HEK293 (cell line): ENCODE measurements at regions not wholly inside any gene's neighbourhood (a gene's known extent, or its start where the extent isn't known, plus 50 kb on each side); places are given as distances from the start of the nearest gene placed in this dataset.
"Not testable (repeated sequence)": the region's sequence is repeated elsewhere in the genome, so short reads cannot be mapped to it uniquely, and the experiment has no call there.

ENCODE experiments used
- CTCF ChIA-PET: fragments of 350-600 bp; formaldehyde crosslinking; extraction: SDS; loops from one replicate; lab custom pipeline; 2021; ENCODE audit warnings: antibody characterized with exemption; lab: Yijun Ruan, JAX
- POLR2A ChIA-PET: fragments of 300-600 bp; formaldehyde crosslinking; extraction: SDS; loops from one replicate; lab custom pipeline; 2020; ENCODE audit warnings: antibody characterized with exemption, inconsistent platforms; lab: Yijun Ruan, JAX
- H3K27ac ChIP-seq: fragments of 200-500 bp; sonication (Bioruptor generic); 2 replicates; pipeline ENCODE4 v1.5.1; 2014; ENCODE audit warnings: low read depth, low read length, control low read depth, inconsistent platforms; ENCODE audit errors: extremely low read depth
- H3K36me3 ChIP-seq, 2 experiments: fragments of 200-500 bp in 1 of 2; sonication (Bioruptor generic) in 1 of 2; 1 replicate in 1 of 2; 2 replicates in 1 of 2; pipeline ENCODE4 v1.5.1; 2014 to 2017; ENCODE audit warnings: inconsistent platforms in 2 of 2, low read length in 2 of 2; ENCODE audit not compliant: control insufficient read depth in 2 of 2, insufficient read depth in 1 of 2
- H3K4me1 ChIP-seq: fragments of 200-500 bp; sonication (Bioruptor generic); 2 replicates; pipeline ENCODE4 v1.5.1; 2014; ENCODE audit warnings: mild to moderate bottlenecking, low read length, inconsistent platforms; ENCODE audit not compliant: control insufficient read depth, insufficient read depth
- H3K4me3 ChIP-seq: 2 replicates; pipeline ENCODE4 v1.5.1; 2011; ENCODE audit warnings: low read depth, mild to moderate bottlenecking, control low read depth, low read length, moderate library complexity
- H3K9me3 ChIP-seq: fragments of 200-500 bp; sonication (Bioruptor generic); 2 replicates; pipeline ENCODE4 v1.5.1; 2014; ENCODE audit warnings: low read depth, low read length, inconsistent platforms; ENCODE audit not compliant: control insufficient read depth, insufficient read depth
- AEBP2 ChIP-seq: fragments of 450-650 bp; formaldehyde crosslinking; IDR thresholded peaks from 2 replicates; pipeline ENCODE4 v1.5.1; 2016; ENCODE audit warnings: missing biosample characterization, missing genetic modification characterization, borderline replicate concordance
- BCL11A ChIP-seq: fragments of 450-650 bp; formaldehyde crosslinking; IDR thresholded peaks from 2 replicates; pipeline ENCODE4 v1.5.1; 2016; ENCODE audit warnings: low read depth, missing biosample characterization, missing genetic modification characterization
- PRDM4 ChIP-seq: fragments of 450-650 bp; formaldehyde crosslinking; IDR thresholded peaks from 2 replicates; pipeline ENCODE4 v1.5.1; 2017; ENCODE audit warnings: missing biosample characterization, missing genetic modification characterization
- SP2 ChIP-seq: fragments of 450-650 bp; formaldehyde crosslinking; IDR thresholded peaks from 2 replicates; pipeline ENCODE4 v1.5.1; 2016; ENCODE audit warnings: missing biosample characterization, missing genetic modification characterization
- TSHZ1 ChIP-seq: fragments of 450-650 bp; formaldehyde crosslinking; IDR thresholded peaks from 2 replicates; pipeline ENCODE4 v1.5.1; 2016; ENCODE audit warnings: missing biosample characterization, missing genetic modification characterization, borderline replicate concordance
- ZFP3 ChIP-seq: fragments of 450-650 bp; formaldehyde crosslinking; IDR thresholded peaks from 2 replicates; pipeline ENCODE4 v1.5.1; 2016; ENCODE audit warnings: low read depth, missing biosample characterization, missing genetic modification characterization
- ZNF239 ChIP-seq: fragments of 450-650 bp; formaldehyde crosslinking; IDR thresholded peaks from 2 replicates; pipeline ENCODE4 v1.5.1; 2016; ENCODE audit warnings: missing biosample characterization, missing genetic modification characterization
- ZNF341 ChIP-seq: fragments of 450-650 bp; formaldehyde crosslinking; IDR thresholded peaks from 2 replicates; pipeline ENCODE4; 2016; ENCODE audit warnings: low read depth, missing biosample characterization, missing genetic modification characterization
- ZNF513 ChIP-seq: fragments of 450-650 bp; IDR thresholded peaks from 2 replicates; pipeline ENCODE4 v1.5.1; 2018; ENCODE audit warnings: missing biosample characterization, missing genetic modification characterization
- ZNF677 ChIP-seq: fragments of 450-650 bp; IDR thresholded peaks from 2 replicates; pipeline ENCODE4 v1.5.0; 2018; ENCODE audit warnings: missing biosample characterization, mild to moderate bottlenecking, missing genetic modification characterization, moderate library complexity
- ZNF830 ChIP-seq: fragments of 450-650 bp; IDR thresholded peaks from 2 replicates; pipeline ENCODE4 v1.5.0; 2018; ENCODE audit warnings: missing biosample characterization, missing genetic modification characterization, low read depth, mild to moderate bottlenecking, moderate library complexity
- ZSCAN18 ChIP-seq: fragments of 450-650 bp; formaldehyde crosslinking; IDR thresholded peaks from 2 replicates; pipeline ENCODE4 v1.5.1; 2016; ENCODE audit warnings: missing biosample characterization, missing genetic modification characterization
- ZSCAN23 ChIP-seq: fragments of 450-650 bp; formaldehyde crosslinking; IDR thresholded peaks from 2 replicates; pipeline ENCODE4 v1.5.1; 2016; ENCODE audit warnings: missing biosample characterization, missing genetic modification characterization
- ZSCAN30 ChIP-seq: fragments of 450-650 bp; IDR thresholded peaks from 2 replicates; pipeline ENCODE4 v1.5.1; 2018; ENCODE audit warnings: missing biosample characterization, mild to moderate bottlenecking, missing genetic modification characterization, moderate library complexity

- TF ChIP-seq ZNF830: no peak
Measured at GRCh38 chr5:99029172-99029571, 100.4 kb upstream of the CHD1 start (continued).

- H3K36me3 ChIP-seq, H3K4me1 ChIP-seq, H3K27ac ChIP-seq, POLR2A ChIA-PET, H3K9me3 ChIP-seq, H3K4me3 ChIP-seq: not testable (repeated sequence)
- CTCF ChIA-PET: interaction anchor here (0.7 to 1.8 kb wide), 5 partner anchors 31 to 260 kb away, joined by 3 to 6 read pairs (median 4); no protein-coding TSS in a partner anchor
Measured at GRCh38 chr5:99028170-99028569, 99.4 kb upstream of the CHD1 start.

- Histone ChIP-seq H3K4me1 (peaks cover 5% of the 10 kb centered on the region), H3K9me3 (no peaks in the 10 kb centered on the region), H3K27ac (no peak overlapping the region), H3K36me3 (no peaks in the 10 kb centered on the region), H3K4me3 (no peak overlapping the region)
- POLR2A ChIA-PET: no interaction called here
- no peak for TF ChIP-seq ZNF239 (tag by site-specific recombination)
- TF ChIP-seq TSHZ1 (tag by site-specific recombination): no peak
- TF ChIP-seq AEBP2: no peak
- CTCF ChIA-PET: interaction anchor here (0.6 to 1.1 kb wide), 2 partner anchors 30 to 118 kb away, joined by 3 read pairs; no protein-coding TSS in a partner anchor
Measured at GRCh38 chr5:99025298-99026045, 96.7 kb upstream of the CHD1 start.

GRCh38 chr5:99023330-99023729 is 94.5 kb upstream of the CHD1 start:
- Histone ChIP-seq H3K36me3 (no peaks in the 10 kb centered on the region), H3K27ac (no peak overlapping the region), H3K4me3 (no peak overlapping the region), H3K9me3 (no peaks in the 10 kb centered on the region), H3K4me1 (peaks cover 12% of the 10 kb centered on the region)
- TF ChIP-seq BCL11A (no peak), PRDM4 (tag by site-specific recombination) (peak; percentile 81)
- CTCF ChIA-PET: no interaction called here
- POLR2A ChIA-PET: no interaction called here

- POLR2A ChIA-PET: no interaction called here
- Histone ChIP-seq H3K36me3 (no peaks in the 10 kb centered on the region; a peak in 1 of 3 replicates), H3K4me3 (no peak overlapping the region), H3K9me3 (no peaks in the 10 kb centered on the region), H3K27ac (no peak overlapping the region), H3K4me1 (peaks cover 12% of the 10 kb centered on the region)
- CTCF ChIA-PET: no interaction called here
- no peak for TF ChIP-seq ZSCAN18 (tag by site-specific recombination)
- no peak for TF ChIP-seq SP2 (tag by site-specific recombination)
- no peak for TF ChIP-seq ZNF677 (tag by site-specific recombination)
- no peak for TF ChIP-seq ZFP3
- no peak for TF ChIP-seq ZSCAN23
- no peak for TF ChIP-seq ZSCAN30 (tag by site-specific recombination)
- no peak for TF ChIP-seq ZNF341 (tag by site-specific recombination)
- no peak for TF ChIP-seq ZNF513 (tag by site-specific recombination)
Measured at GRCh38 chr5:99022250-99022649, 93.4 kb upstream of the CHD1 start.
